Panc1 (cell line): ENCODE measurements at regions not wholly inside any gene's neighbourhood (a gene's known extent, or its start where the extent isn't known, plus 50 kb on each side); places are given as distances from the start of the nearest gene placed in this dataset.

Experiments used
- ATAC-seq: fragments of 200-7000 bp; cut with Tn5 transposase; 2 replicates; pipeline ENCODE4 v1.9.1; 2020; ENCODE audit warnings: mild to moderate bottlenecking, moderate library complexity
- BruUV-seq: library from RNA; stranded (reverse); fragments of 400-500 nt; replicated peaks from 2 replicates; lab custom pipeline; 2021; lab: Mats Ljungman, UMichigan
- CTCF ChIA-PET: fragments of 300-600 bp; sonication (Branson Sonifier 250); formaldehyde crosslinking; loops from one replicate; lab custom pipeline; 2022; ENCODE audit warnings: antibody characterized with exemption; lab: Charles Lee
- POLR2A ChIA-PET: fragments of 300-600 bp; sonication (Branson Sonifier 250); formaldehyde crosslinking; loops from one replicate; lab custom pipeline; 2022; ENCODE audit warnings: antibody characterized with exemption; lab: Charles Lee
- DNase-seq: peaks from one replicate; pipeline ENCODE4 v3.0.0-alpha.2; 2010; ENCODE audit warnings: low read depth, low spot score
- H3K27ac ChIP-seq: 2 replicates; pipeline ENCODE4 v1.5.1; 2011; ENCODE audit warnings: mild to moderate bottlenecking, low read length, inconsistent platforms
- H3K27me3 ChIP-seq: fragments of 200-500 bp; sonication (Bioruptor generic); 2 replicates; pipeline ENCODE4 v1.6.0; 2014; ENCODE audit warnings: low read length, inconsistent platforms; ENCODE audit not compliant: control insufficient read depth, insufficient read depth
- H3K36me3 ChIP-seq: fragments of 200-500 bp; sonication (Bioruptor generic); 2 replicates; pipeline ENCODE4 v1.5.1; 2014; ENCODE audit warnings: inconsistent platforms, mild to moderate bottlenecking, low read length, moderate library complexity; ENCODE audit not compliant: control insufficient read depth, insufficient read depth
- H3K4me1 ChIP-seq: 2 replicates; pipeline ENCODE4 v1.5.1; 2011; ENCODE audit warnings: inconsistent platforms, mild to moderate bottlenecking, low read length, moderate library complexity; ENCODE audit not compliant: control insufficient read depth, insufficient read depth
- H3K4me3 ChIP-seq, 2 experiments: 2 replicates each; pipeline ENCODE4 v1.5.1; 2011 to 2012; ENCODE audit warnings: low read depth in 2 of 2, low read length in 2 of 2, mild to moderate bottlenecking in 2 of 2, inconsistent platforms in 1 of 2, moderate library complexity in 1 of 2
- H3K9me3 ChIP-seq: fragments of 200-500 bp; sonication (Bioruptor generic); 2 replicates; pipeline ENCODE4 v1.5.1; 2014; ENCODE audit warnings: low read depth, mild to moderate bottlenecking, inconsistent platforms, low read length, moderate library complexity; ENCODE audit not compliant: control insufficient read depth, insufficient read depth
- POLR2AphosphoS5 ChIP-seq: IDR thresholded peaks from 2 replicates; pipeline ENCODE4 v1.6.1; 2012; ENCODE audit warnings: mild to moderate bottlenecking, low read depth, low read length, moderate library complexity
- SIN3A ChIP-seq: IDR thresholded peaks from 2 replicates; pipeline ENCODE4 v1.6.1; 2012; ENCODE audit warnings: low read depth, mild to moderate bottlenecking, low read length, moderate library complexity, borderline replicate concordance; ENCODE audit not compliant: insufficient read depth
- in situ Hi-C: cut with HindIII; loops from 2 replicates; pipeline ENCODE4 v1.10.0; 2016; ENCODE audit warnings: low sequenced_read_pairs, low pct_unique_long_range_greater_than_20kb
- intact Hi-C: fragments of 100-400 bp; cut with micrococcal nuclease; formaldehyde crosslinking; loops from one replicate; pipeline ENCODE4 v1.10.0; 2022; ENCODE audit not compliant: unreplicated experiment
- TF ChIP-seq, protein P1 (sequence below): fragments of 450-650 bp; IDR thresholded peaks from 2 replicates; pipeline ENCODE4 v1.5.1; 2017; ENCODE audit warnings: mild to moderate bottlenecking

DNA sequence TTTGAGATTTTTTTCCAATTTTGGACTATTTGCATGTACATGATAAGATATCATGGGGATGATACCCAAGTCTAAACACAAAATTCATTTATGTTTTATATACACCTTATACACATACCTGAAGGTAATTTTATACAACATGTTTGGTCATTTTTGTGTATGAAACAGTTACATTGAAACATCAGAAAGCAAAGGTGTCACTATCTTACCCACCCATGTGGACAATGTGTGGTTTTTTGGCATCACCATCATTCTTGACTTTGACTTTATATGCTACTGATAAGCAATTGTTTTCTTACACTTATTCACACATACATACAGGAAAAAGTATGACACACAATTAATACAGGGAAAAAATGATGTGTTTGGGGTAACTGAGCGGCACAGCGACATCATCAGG, 51.0 kb upstream of the ACVR1 start:
- in situ Hi-C loops: no loop called here
- intact Hi-C loops: no loop called here
- POLR2A ChIA-PET: no interaction called here

More for the DNA sequence above, 51.0 kb upstream of the ACVR1 start:
- Histone ChIP-seq H3K4me3 (no peak overlapping the region), H3K27me3 (no peaks in the 10 kb centered on the region; the same call in none of the 2 replicates), H3K4me1 (no peaks in the 10 kb centered on the region), H3K36me3 (no peaks in the 10 kb centered on the region), H3K9me3 (no peaks in the 10 kb centered on the region), H3K27ac (no peak overlapping the region)
- no peak for DNase-seq
- no peak for ATAC-seq
- CTCF ChIA-PET: no interaction called here
- TF ChIP-seq, protein P1, sequence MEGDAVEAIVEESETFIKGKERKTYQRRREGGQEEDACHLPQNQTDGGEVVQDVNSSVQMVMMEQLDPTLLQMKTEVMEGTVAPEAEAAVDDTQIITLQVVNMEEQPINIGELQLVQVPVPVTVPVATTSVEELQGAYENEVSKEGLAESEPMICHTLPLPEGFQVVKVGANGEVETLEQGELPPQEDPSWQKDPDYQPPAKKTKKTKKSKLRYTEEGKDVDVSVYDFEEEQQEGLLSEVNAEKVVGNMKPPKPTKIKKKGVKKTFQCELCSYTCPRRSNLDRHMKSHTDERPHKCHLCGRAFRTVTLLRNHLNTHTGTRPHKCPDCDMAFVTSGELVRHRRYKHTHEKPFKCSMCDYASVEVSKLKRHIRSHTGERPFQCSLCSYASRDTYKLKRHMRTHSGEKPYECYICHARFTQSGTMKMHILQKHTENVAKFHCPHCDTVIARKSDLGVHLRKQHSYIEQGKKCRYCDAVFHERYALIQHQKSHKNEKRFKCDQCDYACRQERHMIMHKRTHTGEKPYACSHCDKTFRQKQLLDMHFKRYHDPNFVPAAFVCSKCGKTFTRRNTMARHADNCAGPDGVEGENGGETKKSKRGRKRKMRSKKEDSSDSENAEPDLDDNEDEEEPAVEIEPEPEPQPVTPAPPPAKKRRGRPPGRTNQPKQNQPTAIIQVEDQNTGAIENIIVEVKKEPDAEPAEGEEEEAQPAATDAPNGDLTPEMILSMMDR: no peak
- TF ChIP-seq SIN3A (no peak), POLR2AphosphoS5 (no peak)
- BruUV-seq: no TSS peak
